Lung (tissue), 12 donors: ENCODE measurements at regions not wholly inside any gene's neighbourhood (a gene's known extent, or its start where the extent isn't known, plus 50 kb on each side); places are given as distances from the start of the nearest gene placed in this dataset. TPM values are rescaled to one million over a fixed set of nuclear protein-coding genes. Genes with fewer than 3 reads are reported as not detected.

Experiments
- ATAC-seq: fragments of 200-7000 bp; cut with Tn5 transposase; one replicate; pipeline ENCODE4 v1.9.1; 2020; ENCODE audit warnings: moderate number of reproducible peaks; ENCODE audit not compliant: insufficient read depth, low FRiP score
- DNase-seq, 3 donors: peaks; one replicate each; pipeline ENCODE4 v3.0.0-alpha.2; 2013 to 2017
- H3K27ac ChIP-seq, 2 donors: one replicate each; pipeline ENCODE4 v1.5.1; 2013; ENCODE audit warnings: mild to moderate bottlenecking in 2 of 2, moderate library complexity in 2 of 2, control low read depth in 1 of 2, inconsistent platforms in 1 of 2, low read depth in 1 of 2, low read length in 1 of 2
- H3K27me3 ChIP-seq, 3 donors: one replicate each; pipeline ENCODE4 v1.5.1; 2013; ENCODE audit warnings: low read length in 2 of 3; ENCODE audit not compliant: control insufficient read depth in 3 of 3, insufficient read depth in 3 of 3
- H3K36me3 ChIP-seq, 4 donors: one replicate each; pipeline ENCODE4 v1.5.1; 2013; ENCODE audit warnings: low read length in 4 of 4, mild to moderate bottlenecking in 1 of 4, moderate library complexity in 1 of 4; ENCODE audit not compliant: control insufficient read depth in 4 of 4, insufficient read depth in 4 of 4
- H3K4me1 ChIP-seq, 5 donors: one replicate each; pipeline ENCODE4 v1.5.1; 2013; ENCODE audit warnings: low read length in 5 of 5, mild to moderate bottlenecking in 2 of 5, moderate library complexity in 1 of 5; ENCODE audit not compliant: control insufficient read depth in 5 of 5, insufficient read depth in 5 of 5
- H3K4me3 ChIP-seq: one replicate; pipeline ENCODE4 v1.5.1; 2013; ENCODE audit warnings: mild to moderate bottlenecking, control low read depth, moderate library complexity
- H3K9ac ChIP-seq, 2 donors: one replicate each; pipeline ENCODE4 v1.5.1; 2013; ENCODE audit warnings: low read length in 2 of 2, control low read depth in 1 of 2; ENCODE audit not compliant: insufficient read depth in 1 of 2
- H3K9me3 ChIP-seq, 4 donors: one replicate each; pipeline ENCODE4 v1.5.1; 2013; ENCODE audit warnings: low read length in 3 of 4, mild to moderate bottlenecking in 1 of 4, moderate library complexity in 1 of 4; ENCODE audit not compliant: control insufficient read depth in 4 of 4, insufficient read depth in 3 of 4
- WGBS, 2 donors: extraction: QIAGEN DNeasy Blood & Tissue Kit; methylation state at CpG; one replicate each; pipeline ENCODE4 v1.1.7; 2013; 5-methylcytosine and 5-hydroxymethylcytosine counted together
- small RNA-seq: library from RNA; depleted of rRNA; stranded (forward); fragments of <200 nt; gene quantifications from one replicate; pipeline ENCODE3, GENCODE V24; 2014; ENCODE audit warnings: low replicate concordance
- TF ChIP-seq, protein P1 (sequence below): IDR thresholded peaks from 2 replicates; pipeline ENCODE4 v1.5.1; 2012; ENCODE audit warnings: mild to moderate bottlenecking; ENCODE audit errors: control extremely low read depth, extremely low read depth
- donor health status: control.
- donor health status: control.
- donor health status: Bipolar disorder and iron deficiency.
- donor health status: healthy.
- donor health status: DM: yes; HTN: yes; CAD: no.

DNA sequence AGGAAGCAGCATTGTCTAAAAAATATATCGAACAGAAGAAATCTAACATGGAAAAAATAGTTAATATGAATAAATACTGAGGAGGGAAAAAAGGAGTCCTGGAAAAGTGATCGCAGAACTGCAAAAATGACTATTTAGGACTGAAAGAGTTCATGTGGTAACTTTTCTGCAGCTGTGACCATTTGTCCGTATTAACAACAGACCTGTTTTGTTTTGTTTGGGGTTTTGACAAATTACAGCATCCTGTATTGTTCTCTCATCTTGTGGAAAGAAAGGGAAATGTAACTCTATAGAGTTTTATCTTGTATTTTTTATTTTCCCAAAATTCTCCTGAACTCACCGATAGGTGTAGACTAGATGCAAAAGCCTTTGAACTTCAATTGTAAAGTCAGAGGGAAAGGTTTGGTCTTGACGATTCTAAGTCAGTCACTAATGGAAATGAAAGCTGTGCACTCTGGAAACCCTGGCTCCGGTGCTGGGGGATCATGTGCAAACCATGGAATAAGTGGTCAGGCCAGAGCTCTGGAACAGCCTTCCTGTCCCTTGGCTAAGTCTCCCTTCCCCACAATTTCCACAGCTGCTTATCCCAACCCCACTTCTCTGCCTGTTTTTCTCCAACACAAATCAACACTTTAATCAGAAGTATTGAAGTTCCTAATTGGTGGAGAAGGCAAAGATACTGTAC lies 51.2 kb upstream of the MARCKS start:
- no peak overlapping the region for H3K27ac ChIP-seq
- H3K9me3 ChIP-seq, result no peaks in the 10 kb centered on the region
- ATAC-seq (no peak), DNase-seq (peak in 2 of 3 donors; percentile 37 to 41)
- H3K4me3 ChIP-seq, result no peak overlapping the region
- peaks cover 0 to 11% (median 0%) of the 10 kb centered on the region in 5 donors for H3K4me1 ChIP-seq
- H3K27me3 ChIP-seq, result no peaks in the 10 kb centered on the region
- no peak overlapping the region for H3K9ac ChIP-seq
- TF ChIP-seq, protein P1, sequence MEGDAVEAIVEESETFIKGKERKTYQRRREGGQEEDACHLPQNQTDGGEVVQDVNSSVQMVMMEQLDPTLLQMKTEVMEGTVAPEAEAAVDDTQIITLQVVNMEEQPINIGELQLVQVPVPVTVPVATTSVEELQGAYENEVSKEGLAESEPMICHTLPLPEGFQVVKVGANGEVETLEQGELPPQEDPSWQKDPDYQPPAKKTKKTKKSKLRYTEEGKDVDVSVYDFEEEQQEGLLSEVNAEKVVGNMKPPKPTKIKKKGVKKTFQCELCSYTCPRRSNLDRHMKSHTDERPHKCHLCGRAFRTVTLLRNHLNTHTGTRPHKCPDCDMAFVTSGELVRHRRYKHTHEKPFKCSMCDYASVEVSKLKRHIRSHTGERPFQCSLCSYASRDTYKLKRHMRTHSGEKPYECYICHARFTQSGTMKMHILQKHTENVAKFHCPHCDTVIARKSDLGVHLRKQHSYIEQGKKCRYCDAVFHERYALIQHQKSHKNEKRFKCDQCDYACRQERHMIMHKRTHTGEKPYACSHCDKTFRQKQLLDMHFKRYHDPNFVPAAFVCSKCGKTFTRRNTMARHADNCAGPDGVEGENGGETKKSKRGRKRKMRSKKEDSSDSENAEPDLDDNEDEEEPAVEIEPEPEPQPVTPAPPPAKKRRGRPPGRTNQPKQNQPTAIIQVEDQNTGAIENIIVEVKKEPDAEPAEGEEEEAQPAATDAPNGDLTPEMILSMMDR, result no peak
- 86 to 89% methylated on average over 6 of the region's 6 CpGs for WGBS, 2 donors
- H3K36me3 ChIP-seq, result no peaks in the 10 kb centered on the region

Small RNAs in the stretch of these regions (small RNA-seq; reads per million reads assigned to genes)
- not detected for gene RNU6-1163P
